GM19025 (cell line): ENCODE measurements at regions not wholly inside any gene's neighbourhood (a gene's known extent, or its start where the extent isn't known, plus 50 kb on each side); places are given as distances from the start of the nearest gene placed in this dataset.
"Not testable (repeated sequence)": the region's sequence is repeated elsewhere in the genome, so short reads cannot be mapped to it uniquely, and the experiment has no call there.

Experiments used
- ATAC-seq: cut with Tn5 transposase; IDR thresholded peaks from one replicate; pipeline ENCODE4 v1.9.1; 2021; ENCODE audit warnings: mild to moderate bottlenecking, low read depth, moderate library complexity; ENCODE audit not compliant: unreplicated experiment

DNA sequence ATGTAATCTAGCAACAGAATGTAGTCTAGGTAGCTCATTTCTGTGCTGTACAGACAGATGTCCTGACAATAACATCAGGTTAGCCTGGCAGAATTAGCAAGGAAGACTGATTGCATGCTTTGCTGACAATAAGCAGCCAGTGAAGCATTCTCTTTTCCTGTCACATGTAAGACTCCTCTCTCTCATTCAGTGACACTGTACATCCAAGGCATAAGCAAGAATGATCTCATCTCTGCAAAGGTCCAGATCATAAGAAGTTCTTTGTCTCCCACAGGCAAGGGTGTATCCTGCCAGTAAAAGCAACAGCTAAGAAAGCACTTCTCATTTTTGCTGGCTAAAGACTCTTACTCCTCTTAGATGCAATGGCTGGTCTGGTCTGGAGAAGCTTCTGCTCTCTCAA, 861.8 kb downstream of the TAF11L14 start:
- ATAC-seq = no peak

DNA sequence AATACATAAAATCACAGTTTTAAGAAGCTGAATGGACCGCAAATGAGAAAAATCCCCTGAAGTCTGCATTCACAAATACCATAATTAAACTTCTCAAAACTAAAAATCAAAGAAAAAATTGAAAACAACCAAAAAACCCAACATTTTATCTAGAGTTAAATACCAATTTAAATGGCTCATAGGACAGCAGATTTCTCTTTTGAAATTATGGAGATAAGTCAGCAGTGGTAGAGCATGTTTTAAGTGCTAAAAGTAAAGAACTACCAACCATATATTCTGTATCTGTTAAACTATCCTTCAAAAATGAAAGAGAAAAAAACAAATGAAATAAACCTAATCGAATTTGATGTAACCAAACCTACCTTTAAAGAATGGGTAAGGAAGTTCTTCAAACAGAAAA, 862.8 kb downstream of the TAF11L14 start:
- no peak for ATAC-seq

GRCh38 chr5:18503797-18504328, 869.6 kb downstream of the TAF11L14 start:
- no peak for ATAC-seq

DNA sequence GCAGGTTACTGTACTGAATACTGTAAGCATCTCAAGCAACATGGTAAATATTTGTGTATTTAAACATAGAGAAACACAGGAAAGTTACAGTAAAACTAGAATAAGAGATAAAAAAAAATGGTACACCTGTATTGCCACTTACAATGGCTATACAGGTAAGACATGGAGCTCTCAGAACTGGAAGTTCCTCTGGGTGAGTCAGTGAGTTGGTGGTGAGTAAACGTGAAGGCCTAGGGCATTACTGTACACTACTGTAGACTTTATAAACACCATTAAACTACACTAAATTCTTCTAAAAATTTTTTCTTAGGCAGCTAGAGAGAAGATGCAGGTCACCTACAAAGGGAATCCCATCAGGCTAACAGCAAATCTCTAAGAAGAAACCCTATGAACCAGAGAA, 872.9 kb downstream of the TAF11L14 start:
- ATAC-seq = no peak

GRCh38 chr5:18517641-18518380, 883.6 kb downstream of the TAF11L14 start:
- no peak for ATAC-seq

GRCh38 chr5:18523380-18523779, 889.1 kb downstream of the TAF11L14 start:
- ATAC-seq = no peak

GRCh38 chr5:18526792-18527405, 892.6 kb downstream of the TAF11L14 start:
- ATAC-seq = no peak

DNA sequence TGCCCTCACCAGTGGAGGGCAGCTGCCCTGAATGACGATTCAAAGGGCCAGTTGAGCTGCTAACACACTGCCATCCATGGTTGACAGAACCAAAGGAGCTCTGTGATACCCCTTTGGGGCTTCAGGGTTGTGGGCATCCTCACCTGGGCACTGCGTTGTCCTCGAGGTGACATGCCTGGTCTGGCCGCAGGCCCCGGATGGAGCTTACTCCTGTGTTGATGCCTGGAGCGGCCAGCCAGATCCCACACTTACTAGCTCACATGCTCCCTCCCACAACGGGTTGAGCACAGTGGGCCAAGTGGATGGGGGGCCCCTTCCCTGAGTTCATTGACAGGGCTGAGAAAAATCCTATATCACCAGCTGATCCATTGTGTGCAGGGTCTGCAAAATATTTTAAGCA, 898.9 kb downstream of the TAF11L14 start:
- no peak for ATAC-seq

- no peak for ATAC-seq
These were observed 899.9 kb downstream of the TAF11L14 start for GRCh38 chr5:18534119-18534518.

DNA sequence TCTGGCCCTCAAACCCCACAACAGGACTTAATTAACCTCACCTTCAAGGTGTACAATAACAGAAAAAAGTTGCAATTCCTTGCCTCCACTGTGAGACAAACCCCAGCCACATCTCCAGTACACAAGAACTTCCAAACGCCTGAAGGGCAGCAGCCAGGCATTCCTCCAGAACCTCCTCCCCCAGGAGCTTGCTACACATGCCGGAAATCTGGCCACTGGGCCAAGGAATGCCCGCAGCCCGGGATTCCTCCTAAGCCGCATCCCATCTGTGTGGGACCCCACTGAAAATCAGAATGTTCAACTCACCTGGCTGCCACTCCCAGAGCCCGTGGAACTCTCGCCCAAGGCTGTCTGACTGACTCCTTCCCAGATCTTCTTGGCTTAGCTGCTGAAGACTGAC, 901.5 kb downstream of the TAF11L14 start:
- ATAC-seq = not testable (repeated sequence)

- no peak for ATAC-seq
These were observed 910.2 kb downstream of the TAF11L14 start for GRCh38 chr5:18544421-18544820.

DNA sequence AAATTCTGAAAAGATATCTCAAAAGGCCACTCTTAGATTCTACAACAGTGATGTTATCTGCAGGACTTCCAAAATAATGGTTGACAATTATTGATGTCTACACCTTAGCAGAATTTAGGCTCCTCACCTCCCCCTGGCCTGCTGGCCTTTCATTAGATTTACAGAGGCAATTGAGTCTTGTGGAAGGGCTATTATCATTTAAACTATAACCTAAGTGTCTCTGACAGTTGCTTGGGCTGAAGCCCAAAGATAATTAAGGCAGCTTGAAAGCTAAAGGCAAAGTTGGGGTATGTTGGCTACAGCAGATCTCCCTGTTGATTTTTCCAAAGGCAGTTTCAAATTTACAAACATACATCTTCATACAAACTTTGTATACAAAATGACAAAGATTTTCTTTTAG, 912.3 kb downstream of the TAF11L14 start:
- ATAC-seq = no peak

GRCh38 chr5:18551716-18552115, 917.5 kb downstream of the TAF11L14 start:
- ATAC-seq = no peak

- no peak for ATAC-seq
These were observed 919.0 kb downstream of the TAF11L14 start for GRCh38 chr5:18553269-18553668.

DNA sequence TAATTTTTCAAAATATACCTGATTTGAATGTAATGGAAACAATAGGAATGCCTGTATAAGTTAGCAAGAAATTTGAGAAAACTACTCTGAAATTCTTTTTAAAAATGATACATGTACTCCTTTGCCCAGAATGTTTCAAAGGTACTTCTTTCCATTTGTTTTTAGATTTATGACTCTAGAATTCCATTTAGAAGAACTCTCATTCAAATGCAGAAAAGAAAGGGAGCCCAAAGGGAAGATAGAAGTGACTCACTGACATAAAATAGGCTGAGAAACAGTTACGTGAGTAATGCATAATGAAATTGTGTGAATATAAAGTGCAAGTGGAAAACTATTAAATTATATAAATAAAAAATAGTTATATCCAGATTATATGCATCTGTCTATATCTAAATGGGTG, 926.3 kb downstream of the TAF11L14 start:
- no peak for ATAC-seq

DNA sequence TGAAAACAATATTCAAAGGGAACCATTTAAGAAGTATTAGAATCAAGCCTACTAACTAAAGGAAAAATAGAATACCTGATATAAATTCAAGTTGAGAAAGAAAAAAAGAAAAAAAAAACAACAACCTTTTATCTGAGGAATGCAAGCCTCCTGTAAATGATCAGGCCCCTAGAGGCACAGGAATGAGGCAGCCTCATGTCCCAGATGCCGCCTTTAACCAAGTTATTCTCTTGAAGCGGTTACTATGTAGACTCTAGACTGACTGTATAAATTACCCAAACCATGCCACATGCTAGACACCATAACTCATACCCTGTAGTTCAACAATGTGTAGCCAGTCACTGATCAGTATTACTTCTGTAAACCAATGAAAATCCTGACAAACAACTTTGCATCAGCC, 929.6 kb downstream of the TAF11L14 start:
- no peak for ATAC-seq

DNA sequence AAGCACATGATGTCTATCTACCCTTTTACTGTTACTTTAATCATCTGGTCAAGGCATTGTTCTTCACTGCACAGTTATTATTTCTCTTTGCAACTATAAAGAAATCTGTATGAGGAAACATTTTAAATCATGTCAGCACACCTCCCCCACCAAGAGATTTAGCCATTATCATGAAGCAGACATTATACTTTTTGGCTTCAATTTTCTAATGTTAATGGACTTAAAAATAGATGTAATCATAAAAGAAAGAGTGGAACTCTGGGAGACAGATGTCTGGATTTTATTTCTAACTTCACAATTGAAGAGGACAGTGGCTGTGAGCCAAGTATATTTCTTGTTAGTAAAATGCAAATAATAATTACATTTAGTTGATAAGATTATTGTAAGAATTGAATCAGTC, 932.4 kb downstream of the TAF11L14 start:
- no peak for ATAC-seq

GRCh38 chr5:18576586-18576985, 942.3 kb downstream of the TAF11L14 start:
- no peak for ATAC-seq

- ATAC-seq = no peak
These were observed 966.9 kb downstream of the TAF11L14 start for GRCh38 chr5:18601185-18601584.

GRCh38 chr5:18602402-18602801, 968.1 kb downstream of the TAF11L14 start:
- no peak for ATAC-seq

GRCh38 chr5:18605186-18605585, 970.9 kb downstream of the TAF11L14 start:
- no peak for ATAC-seq

DNA sequence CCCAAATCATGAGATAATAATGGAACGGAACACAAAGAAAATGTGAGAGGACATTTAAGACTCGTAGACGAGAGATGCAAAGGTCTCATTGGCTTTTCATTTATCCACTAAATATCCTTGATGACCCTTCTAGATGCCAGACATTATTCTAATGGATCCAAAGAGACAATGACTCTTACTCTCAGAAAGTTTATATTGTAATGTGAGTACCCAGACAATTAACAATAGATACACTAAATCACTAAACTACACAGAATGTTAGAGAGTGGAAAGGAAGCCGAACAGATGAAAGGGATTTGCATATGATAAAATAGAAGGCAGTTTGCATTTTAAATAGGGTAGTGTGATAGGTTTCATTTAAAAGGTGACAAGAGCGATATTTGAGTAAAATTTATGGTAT, 973.3 kb downstream of the TAF11L14 start:
- no peak for ATAC-seq
